GM19023 (cell line): ENCODE measurements at regions not wholly inside any gene's neighbourhood (a gene's known extent, or its start where the extent isn't known, plus 50 kb on each side); places are given as distances from the start of the nearest gene placed in this dataset.

Source experiments
- ATAC-seq: cut with Tn5 transposase; IDR thresholded peaks from one replicate; pipeline ENCODE4 v1.9.1; 2021; ENCODE audit warnings: mild to moderate bottlenecking, moderate library complexity; ENCODE audit not compliant: unreplicated experiment

DNA sequence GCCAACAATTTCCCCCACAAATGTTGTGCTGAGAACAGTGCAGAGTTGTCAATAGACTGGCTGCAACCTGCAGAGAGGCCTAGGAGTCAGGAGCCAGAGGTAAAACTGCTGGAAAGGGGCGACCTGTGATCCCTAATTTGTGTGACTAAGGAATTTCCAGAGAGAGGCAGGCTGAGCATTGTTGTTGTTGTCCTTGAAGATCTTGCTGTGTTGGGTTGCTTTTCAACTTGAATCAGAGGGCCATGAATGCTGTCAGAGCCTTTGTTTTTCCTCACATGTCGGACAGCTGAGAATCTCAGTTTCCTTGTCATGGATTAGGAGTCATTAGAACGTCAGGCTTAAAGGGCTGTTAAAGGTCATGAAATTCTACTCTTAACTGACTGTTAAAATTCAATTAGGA lies 134.6 kb upstream of the ASTN2 start:
- ATAC-seq = no peak

DNA sequence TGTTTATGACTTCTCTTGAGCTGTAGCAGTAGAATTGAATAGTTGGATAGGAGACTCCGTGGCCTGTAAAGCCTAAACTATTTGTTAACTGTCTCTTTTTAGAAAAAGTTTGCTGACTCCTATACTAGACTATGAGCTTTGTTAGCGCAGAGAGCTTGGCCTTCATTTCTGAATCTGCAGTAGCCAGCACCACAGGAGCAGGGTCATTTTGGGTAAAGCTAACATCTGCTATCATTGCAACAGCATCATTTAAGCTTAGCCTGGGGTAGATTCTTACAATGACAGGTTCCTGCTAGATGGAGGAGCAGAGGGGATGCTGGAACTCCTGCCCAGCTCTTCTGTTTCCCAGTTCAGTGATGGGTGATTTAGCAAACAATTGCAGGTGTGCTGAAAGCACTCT lies 133.7 kb upstream of the ASTN2 start:
- ATAC-seq = no peak

DNA sequence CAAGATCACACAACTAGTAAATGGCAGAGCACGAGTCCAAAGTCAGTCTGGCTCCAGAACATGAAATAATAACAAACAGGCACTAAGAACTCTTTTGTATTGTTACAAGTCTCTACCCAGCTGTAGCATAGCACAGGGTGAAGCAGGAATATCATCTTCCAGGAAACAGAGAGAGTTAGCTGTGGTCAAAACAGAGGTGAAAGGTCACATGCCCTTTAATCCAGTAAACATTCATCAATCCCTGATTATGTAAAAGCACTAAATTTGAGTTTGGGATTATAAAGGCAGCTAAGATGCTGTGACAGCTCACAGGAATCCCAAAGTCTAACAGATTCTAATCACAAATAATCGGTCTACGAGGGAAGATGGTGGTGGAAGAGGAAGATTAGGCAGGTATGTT lies 133.0 kb upstream of the ASTN2 start:
- ATAC-seq = no peak

DNA sequence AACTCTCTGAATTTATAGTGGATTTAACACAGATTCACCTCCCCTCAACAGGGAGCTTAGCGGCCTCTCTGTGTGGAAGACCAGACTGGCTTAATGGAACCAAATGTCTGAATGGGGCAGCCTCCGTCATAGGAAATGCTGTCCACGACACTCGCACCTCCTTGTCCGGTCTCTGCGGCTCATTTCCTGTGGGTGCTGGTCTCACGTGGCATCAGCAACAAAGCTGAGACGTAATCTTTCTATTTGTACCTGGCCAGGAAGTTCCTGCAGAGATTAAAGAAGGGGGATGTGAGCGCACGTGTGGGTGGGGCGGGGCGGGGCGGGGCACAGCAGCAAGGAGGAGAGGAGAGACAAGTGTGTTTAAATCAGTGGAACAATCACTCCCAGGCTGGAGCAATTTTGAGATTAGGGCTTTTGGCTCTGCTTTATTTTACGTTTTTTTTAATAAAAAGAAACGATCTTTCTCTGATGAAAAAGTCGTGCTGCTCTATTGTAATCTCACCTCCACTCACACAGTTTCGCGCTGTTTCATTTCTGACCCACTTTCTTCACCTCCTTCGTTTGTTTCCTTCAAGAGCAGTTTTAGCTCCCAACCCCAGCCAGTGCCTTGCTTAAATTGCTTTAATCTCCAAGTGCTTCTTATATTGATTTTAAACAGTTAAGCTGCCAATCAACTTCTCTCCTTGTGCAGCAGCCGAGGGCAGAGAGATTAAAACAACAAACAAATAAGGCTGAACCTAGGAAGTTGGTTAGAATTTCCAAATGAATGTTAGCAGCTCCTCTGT lies 132.2 kb upstream of the ASTN2 start:
- ATAC-seq = no peak

DNA sequence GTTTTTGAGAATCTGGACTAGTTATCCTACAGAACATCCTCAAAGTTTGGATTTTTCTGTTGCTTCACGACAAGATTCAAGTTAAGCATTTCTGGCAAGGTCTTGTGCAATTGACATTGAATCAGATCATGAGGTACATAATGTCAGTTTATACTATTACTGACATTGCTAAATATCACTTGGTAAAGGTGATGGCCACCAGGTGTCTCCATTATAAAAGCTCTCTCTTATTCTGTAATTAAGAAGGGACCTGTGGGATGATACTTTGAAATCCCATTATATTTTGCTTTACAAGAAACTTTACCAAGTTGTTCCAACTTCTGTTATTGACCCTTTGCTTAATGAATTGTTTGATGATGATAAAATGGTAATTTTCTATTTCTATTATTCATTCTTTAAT lies 131.0 kb upstream of the ASTN2 start:
- ATAC-seq = no peak

DNA sequence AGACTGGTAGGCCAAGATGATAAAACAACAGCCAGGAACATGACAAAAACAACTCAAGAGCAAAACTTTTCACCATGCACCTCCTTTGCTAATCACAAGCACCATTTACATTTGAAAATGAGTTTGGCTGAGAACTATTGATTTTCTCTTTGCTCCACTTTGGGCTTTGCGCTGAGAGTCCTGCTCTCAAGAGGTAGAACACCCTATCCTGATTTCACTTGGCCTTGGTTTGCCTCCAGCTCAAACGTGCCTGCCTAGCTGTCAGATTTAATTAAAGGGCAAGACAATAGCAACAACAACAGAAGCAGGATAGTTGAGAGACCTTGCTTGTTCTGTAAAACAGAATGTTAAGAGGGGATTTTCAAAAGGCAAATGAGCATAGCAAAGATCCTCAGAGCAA lies 128.2 kb upstream of the ASTN2 start:
- no peak for ATAC-seq

DNA sequence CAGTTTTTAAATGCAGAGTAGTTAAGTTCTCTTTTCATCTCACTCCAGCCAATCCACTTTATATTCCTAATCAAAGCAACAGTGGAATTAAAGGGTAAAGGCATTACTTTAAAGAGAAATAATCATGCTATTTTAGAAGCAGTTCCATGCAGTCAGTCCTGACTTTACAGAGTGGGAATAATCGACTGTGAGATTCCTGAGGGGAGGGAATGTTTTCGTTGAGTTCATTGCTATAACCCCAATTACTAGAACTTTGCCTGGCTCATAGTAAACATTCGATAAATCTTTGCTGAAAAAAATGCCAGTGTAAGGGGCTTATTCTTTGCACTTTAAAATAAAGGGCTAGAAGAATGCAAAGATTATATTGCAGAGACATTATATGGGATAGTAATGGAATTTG lies 127.2 kb upstream of the ASTN2 start:
- ATAC-seq = no peak

DNA sequence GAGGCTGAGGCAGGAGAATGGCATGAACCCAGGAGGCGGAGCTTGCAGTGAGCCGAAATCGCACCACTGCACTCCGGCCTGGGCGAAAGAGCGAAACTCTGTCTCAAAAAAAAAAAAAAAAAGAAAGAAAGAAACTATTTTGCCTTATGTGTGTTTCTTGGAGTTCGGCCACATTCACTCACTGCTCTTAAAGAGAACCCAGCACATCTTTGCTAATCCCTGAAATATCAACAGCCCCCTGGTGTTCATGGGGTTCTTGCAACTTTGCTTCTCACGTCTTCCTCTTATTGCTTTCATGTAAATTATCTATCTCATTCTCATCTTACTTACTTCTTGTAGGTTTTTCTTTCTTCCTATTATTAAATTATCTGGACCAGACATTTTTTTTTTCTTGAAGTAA lies 126.3 kb upstream of the ASTN2 start:
- ATAC-seq = no peak

DNA sequence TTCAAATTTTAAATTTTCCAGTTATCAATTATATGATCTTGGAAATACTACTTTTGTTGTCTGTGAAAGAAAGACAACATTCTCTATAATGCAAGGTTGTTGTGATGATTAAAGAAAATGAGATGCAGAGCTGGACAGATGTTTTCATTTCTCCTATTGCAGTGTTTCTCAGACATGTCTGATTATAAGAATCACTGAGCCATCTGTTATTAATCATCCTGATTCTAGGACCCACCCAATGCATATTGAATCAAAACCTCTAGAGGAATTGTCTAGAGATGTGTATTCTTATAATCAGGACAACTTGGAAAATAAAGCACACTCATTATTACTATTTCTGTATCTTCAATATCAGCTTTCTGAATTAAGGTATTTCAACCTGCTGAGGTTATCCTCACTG lies 121.1 kb upstream of the ASTN2 start:
- no peak for ATAC-seq

DNA sequence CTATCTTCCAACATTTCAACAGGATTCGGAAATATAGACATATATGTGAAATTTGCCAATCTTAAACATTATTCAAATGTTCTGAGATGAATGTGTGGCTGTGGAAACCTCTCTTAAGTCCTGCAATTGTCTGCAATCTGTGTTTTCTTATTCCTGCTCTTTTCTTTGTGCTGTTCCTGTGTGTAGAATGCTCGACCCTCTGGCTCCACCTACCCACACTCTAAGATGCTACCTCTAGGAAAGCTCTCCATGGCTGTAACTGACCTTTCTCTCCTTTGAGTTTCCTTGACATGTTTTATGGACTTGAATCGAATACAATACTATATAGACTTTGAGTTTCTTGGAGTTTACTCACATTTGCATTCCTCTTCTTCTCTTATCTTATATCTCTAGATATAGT lies 120.6 kb upstream of the ASTN2 start:
- no peak for ATAC-seq

DNA sequence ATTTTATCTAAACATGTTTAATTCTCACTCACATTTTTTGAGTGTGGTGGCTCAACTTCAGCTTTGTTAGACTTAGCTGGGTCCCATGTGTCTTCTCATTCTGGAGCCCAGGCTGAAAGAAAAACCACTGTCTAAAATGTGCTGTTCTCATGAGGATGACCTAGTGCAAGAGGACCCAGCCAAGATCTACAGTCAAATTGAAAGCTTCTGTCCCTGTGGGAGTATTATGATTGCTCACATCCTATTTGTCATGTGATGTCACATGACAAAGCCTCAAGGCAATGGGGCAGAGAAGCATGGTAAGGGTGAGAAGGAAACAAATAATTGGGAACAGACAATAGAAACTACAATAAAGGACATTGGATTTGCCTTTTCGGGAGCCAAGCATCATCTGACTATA lies 113.4 kb upstream of the ASTN2 start:
- ATAC-seq = no peak

DNA sequence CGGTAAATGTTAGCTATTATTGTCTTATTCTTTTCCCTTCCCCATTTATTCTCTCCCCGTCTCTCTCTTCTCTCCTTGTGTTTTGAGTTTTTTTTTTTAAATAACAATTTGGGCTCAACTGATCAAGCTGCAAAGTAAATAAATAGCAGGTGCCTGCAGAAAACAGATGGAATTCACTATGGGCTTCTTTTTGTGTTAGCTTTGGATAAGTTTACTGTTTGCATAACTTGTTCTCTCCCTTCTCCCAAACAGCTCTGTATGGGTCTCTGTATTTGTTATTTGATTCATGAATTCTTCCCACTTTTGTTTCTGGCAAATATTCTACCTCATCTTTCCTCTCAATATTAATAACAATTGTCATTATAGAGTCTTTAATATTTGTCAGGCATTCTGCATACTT lies 111.8 kb upstream of the ASTN2 start:
- no peak for ATAC-seq

DNA sequence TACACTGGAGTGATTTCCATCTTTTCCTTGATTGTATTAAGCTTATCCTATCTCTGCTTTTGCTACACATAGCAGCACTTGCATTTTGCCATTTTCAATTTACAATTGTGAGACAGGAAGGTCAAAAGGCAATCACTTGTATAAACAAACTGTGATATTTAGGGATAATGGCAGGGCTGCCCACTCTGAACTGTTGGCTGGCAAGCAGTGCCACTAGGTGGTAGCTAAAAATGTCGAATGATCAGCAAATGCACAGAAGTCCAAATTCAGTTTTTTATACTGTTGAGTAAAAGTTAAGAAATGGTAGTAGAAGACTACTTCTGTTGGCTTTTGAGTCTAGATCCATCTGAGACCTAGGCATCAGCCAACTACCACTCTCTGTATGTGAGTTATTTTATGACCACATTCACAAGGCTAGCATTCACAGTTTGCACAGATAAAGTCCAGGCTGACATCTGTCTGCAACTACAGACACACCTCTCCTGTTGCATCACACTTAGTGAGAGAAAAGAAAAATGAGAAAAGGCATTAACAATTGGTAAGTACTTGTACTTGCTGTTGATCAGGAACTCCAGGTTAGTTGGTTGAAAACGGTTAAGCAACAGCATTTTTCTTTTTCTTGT lies 108.8 kb upstream of the ASTN2 start:
- no peak for ATAC-seq

DNA sequence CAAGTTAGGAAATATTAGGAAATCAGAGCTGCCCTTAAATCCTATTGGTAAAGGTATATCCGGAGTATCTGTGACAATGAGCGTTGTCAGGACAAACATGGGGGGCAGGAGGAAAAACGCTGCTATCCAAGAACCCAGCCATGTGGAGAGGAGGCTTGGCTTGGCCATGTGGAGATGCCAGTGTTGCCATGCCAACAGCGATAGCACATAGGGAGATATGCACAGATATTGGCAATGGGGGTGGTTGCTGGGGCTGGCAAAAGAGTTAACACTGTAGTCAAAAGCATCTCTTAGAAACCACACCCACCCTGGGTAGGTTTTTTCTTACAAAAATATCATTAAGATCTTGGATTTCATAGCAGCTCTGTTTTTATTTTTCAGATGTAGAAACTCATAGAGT lies 106.4 kb upstream of the ASTN2 start:
- no peak for ATAC-seq

DNA sequence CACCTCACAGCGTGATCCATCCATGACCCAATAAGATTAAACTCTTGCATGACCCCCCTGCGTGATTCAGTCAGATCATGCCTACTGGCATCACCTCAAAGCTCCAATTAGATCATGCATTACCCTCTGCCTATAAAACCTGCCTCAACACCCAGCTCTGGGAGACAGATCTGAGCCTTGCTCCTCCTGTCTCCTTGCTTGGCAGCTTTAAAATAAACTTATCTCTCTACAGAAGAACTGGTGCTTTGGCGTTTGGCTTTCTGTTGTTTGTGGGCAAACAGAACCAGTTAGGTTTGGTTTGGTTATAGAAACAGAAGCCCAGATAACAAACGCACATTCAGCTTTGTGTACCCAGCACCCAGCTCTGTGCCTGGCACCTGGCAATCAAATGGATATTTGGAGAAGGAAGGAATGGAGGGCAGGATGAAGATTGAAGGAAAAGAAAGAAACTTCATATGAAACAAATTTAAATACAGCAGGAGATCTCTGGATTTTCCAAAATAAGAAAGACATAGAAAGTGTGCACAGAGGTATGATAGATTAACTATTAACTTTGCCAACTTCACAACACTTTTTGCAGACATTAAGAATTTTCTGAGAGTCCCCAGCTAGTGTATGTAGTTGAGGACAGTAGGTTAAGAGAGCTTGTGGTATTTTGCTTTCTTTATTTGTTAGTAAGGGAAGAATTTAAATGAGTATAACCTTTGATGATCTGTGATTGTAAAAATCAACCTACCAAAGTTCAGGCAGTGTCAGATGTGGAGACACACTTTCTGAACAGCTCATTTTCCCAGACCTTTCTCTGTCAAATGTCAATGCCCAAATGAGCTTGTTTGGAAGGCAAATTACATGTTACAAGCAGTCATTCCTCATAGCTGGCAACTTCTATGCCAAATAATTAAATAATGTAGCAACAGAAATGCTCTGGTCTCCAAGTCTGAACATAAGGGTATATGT lies 102.1 kb upstream of the ASTN2 start:
- no peak for ATAC-seq

DNA sequence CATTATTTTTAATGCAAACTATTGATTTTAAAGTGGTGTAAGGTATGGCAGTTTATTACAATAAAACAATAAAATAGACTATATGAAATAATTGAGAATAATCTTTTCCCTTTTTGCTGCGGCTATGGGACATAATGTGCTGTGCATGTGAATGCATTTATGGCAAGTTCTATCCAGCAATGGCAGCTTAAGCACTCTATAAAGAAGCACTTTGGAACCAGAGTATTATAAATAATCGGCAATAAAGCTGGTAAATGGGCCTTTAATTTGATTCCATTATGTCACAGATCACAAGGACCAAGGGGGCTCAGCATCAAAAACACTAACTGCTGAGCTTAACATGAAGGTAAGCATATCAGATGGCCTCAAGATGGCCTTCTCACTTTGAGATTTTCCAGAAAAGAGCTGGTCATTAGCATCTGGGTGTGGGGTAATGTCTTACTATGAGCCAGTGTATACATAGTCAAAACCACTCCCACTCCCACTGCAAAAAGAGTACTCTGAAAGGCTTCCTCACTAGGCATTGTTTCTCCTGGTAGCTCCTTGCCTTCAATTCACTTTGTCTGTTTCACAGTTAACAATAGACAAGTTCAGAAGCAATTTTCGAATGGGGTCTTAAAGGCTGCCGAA lies 97.1 kb upstream of the ASTN2 start:
- no peak for ATAC-seq

DNA sequence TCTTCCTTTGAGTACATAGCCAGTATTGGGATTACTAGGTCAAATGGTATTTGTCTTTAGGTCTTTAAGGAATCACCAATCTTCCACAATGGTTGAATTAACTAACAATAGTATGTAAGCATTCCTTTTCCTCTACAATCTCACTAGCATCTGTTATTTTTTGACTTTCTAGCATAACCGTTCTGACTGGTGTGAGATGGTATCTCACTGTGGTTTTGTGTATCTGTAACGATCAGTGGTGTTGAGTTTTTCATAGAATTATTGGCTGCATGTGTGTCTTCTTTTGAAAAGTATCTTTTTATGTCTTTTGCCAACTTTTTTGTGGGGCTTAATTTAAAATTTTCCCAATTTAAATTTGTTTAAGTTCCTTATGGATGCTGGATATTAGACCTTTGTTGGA lies 81.5 kb upstream of the ASTN2 start:
- ATAC-seq = no peak

DNA sequence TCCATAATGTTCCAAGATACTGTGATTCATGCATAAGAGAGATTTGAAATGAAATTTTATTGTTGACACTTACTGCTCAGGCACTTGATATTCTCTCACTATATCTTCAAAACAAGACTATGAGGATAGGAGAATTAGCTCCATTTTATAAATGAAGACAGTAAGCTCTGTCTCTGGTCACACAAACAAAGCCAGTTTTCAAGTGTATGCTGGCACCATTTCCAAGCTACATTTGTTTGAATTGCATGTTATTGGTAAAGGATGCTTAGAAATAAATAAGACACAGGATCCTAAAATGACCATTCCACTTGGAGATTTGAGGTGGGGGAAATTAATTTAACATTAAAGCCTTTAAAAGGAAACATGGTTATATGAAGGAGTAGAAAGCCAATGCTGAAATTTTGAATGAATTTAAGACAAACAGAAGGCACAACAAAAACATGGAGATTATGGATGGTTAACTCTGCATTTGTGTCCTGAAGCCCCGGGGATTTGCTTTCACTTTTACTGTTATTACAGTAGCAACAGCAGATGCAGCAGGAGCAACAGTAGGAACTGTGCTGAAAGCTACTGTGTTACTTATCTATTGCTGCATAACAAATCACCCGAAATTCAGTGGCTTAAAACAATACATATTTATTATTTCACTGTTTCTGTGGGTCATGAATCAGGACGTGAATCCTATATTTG lies 79.7 kb upstream of the ASTN2 start:
- ATAC-seq = no peak

DNA sequence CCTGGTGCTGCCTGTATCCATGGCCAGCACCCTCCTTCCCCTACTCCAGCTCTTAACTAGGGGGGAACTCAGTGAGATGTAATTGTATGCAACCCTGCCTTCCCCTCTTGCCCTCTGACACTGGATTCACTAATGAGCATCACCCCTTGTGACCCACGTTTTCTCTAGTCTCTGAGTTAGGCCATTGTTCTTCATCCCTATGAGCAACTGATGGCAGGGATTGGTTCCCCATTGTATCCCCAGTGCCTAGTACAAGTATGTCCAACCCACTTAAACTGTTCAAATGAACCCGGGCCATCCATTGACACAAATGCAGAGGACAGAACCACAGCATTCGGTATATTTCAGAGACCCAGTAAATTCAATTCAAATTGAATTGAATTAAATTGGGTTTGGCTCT lies 77.6 kb upstream of the ASTN2 start:
- ATAC-seq = no peak

DNA sequence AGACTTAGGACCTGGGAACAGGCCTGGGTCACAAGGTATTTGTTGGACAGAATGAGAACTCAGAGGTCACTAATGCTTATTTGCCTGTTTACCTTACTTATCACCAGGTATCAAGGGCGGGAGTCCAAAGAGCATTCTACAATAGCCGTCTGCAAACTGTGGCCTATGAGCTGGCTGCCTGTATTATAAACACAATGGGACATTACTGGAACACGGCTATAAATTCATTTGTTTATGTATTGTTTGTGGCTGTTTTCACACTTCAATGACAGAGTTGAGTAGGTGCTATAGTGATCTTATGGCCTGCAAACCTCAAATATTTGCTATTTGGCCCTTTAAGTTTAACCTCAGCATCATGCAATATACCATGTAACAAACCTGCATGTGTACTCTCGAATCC lies 76.6 kb upstream of the ASTN2 start:
- no peak for ATAC-seq

DNA sequence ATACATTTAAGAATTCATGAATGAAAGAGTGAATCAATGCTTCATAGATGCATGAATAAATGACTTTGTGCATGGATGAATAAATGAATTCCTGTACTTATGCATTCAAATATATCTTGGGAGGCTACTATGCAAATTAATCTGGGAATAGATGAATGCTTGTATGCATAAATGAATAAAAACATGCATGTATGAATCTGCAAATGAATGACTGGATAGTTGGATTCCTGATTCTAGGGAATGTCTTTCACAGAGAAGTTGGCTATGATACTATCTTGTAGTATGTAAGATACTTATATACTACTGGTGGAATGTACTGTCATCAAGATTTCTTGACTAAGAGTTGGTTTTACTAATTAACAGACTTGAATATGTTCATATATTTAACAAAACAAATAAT lies 75.3 kb upstream of the ASTN2 start:
- no peak for ATAC-seq
